Hippocampal formation (tissue), 2 donors: ENCODE measurements at regions not wholly inside any gene's neighbourhood (a gene's known extent, or its start where the extent isn't known, plus 50 kb on each side); places are given as distances from the start of the nearest gene placed in this dataset.

Experiments
- DNase-seq, 2 donors: peaks; one replicate each; lab custom pipeline; 2025; lab: John Stamatoyannopoulos, UW

DNA sequence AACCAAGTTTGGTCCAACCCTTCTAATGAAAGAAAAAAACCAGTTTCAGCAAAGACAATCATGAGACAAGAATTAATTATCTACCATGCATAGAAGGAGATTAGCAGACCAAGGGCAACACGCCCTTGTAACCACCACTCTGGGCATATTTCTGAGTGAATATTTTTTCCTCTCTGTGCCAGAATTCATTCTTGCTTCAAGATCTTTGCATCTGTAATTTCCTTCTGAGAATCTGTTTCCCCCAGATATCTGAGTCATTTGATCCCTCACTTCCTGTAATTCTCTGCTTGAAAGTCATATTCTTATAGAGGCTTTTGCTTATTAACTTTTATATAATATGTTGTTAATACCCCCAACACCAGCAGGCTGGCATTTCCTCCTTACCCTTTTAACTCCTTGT is 243.7 kb downstream of the SLC16A7 start:
- DNase-seq, result no peak

DNA sequence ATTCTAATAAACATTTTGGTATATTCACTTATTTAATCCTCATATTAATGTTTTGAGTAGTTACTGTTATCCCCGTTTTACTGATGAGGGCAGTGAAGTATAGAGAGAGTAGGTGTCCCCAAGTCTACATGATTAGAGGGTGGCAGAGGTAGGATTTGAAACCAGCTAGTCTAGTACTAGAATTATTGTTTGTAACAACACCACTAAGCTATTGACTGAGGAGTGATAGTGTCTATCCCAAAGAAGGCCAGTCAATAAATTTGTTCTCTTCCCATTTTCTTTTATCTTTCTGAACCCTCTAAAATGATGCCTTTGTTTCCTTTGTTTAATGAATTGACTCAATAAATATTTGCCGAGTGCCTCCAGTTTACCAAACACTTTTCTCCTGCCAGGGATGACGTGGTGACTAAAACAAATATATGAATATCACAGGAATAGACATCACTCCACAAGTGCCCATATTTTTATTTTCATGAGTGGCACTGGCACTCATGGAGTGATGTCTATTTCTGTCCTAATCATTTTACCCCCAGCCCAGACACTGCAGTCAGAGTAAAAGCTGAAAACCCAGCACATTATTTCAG is 247.5 kb downstream of the SLC16A7 start:
- no peak for DNase-seq

DNA sequence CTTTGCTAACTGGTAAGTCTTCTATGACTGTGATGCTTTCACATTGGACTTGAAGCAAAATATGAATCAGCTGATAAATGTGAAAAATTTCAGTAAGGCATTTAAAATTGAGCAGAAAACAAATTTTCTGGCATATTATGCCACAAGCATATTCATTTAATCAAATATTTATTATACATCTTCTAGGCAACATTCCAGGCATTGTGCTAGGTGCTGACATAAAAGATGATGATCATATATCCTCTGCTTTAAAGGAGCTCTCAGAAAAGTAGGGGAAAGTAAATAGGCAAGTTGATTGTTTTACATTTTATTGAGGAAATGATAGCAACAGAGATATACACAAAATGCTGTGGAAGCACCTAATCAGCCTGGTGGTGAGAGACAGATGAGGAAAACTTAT is 248.9 kb downstream of the SLC16A7 start:
- no peak for DNase-seq

DNA sequence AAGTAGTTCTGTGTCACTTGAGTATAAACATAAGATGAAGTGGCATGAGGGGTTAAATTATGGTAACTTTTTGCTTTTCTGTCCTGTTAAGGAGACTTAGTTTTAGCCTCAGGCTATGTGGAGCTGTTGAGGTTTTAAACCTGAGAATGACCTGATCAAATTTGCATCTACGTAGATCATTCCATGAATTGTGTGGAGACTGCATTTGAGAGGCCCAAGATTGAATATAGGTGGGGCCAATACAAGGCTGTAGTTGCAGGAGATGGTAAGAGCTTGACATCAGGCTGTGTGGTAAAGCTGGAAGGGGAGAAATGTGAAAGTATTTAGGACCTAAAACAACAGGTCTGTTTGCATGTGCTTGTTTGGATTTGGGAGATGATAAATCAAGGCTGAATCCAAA is 249.5 kb downstream of the SLC16A7 start:
- no peak for DNase-seq

DNA sequence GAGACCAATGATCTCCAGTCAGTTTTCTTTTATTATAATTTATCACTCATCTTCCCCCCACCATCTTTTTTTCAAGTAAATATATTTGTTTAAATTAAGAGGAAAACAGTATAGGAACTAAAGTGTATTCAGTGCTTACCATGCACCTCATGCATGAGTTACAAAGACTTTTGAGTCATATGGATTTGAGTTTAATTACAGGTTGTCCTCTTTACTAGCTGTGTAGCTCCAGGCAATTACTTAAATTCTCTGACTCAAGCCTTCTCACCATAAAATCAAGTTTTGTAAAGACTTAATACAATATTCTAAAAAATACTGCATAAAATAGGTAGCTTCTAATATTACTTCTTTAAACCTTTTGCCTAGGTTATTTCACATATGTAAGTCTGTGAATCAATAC is 251.3 kb downstream of the SLC16A7 start:
- DNase-seq, result no peak

DNA sequence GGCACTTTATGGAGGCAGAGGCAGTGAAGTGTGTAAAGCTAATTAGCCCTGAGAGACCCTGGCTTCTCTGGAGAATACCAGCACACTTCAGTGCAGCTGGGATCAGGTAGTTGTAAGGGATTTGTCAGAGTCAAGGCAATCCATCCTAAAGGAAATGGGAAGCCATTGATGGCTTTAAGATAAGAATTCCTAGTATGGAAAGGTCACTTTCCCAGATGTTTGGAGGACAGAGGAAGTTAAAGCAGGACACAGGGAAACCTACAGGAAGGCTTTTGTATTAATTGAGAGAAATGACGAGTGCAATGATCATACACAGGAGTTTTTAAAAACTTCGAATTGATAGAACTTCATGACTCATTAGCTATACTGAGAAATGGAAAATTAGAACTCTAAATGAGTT is 254.4 kb downstream of the SLC16A7 start:
- no peak for DNase-seq

DNA sequence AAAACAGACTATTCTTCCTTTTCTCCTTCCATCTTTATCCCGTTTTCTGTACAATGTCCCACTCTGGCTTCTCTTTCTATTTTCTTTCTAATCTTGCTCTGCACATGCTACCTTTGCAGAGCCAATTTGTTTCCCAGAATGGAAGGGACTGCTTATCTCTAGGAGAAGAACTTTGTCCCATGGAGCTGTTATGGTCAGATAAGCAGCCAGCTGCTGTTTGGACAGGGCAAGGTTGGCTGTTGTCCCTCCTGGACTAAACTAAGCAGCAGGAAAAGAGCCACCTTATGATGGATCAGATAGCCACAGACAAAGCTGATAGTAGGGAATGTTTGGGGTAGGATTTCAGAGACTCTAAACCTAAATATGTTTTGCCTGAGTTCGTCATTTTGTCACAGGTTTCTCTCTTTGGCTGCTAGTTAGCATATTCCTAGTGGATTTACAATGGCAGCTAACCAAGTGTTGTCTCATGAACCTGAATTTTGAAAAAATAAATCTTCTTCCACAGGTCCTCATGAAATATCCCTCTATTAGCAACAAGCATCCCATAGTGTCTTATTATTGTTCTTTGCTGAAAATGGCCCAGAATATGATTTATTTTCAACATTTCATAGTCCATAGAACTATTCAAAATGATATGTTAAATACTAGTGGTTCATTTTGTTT is 262.8 kb downstream of the SLC16A7 start:
- no peak for DNase-seq

DNA sequence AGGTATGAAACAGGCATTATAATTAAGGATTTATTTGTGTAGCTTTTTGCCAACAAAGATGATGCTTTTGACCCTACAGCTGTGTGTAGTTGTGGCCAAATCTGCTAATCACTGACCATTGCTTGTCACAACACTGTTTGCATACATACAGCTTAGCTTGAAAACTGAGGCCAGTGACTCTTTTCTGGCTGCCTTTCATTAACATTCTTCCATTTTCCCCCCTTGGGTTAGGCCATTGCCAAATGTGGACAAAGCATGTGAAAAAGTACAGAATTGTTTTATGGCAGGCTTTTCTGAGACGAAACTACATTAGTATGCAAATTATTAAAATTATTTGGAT is 263.3 kb downstream of the SLC16A7 start:
- DNase-seq, result no peak

DNA sequence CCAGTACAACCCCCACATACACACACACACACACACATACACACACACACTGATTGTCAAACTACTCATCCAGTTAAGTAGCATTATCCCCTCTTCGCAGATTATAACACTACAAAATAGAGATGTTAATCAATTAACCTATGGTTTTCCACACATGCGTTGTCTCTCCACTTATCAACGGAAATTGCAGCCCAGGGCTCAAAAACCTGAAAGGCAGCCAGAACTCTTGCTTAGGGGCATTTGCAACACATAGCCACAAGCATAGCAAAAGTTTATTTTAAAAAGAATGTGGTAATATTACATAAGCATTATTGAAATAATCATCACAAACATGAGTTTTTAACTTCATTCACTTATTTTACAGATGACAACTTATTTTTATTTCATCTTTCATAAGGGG is 265.8 kb downstream of the SLC16A7 start:
- DNase-seq, result no peak

DNA sequence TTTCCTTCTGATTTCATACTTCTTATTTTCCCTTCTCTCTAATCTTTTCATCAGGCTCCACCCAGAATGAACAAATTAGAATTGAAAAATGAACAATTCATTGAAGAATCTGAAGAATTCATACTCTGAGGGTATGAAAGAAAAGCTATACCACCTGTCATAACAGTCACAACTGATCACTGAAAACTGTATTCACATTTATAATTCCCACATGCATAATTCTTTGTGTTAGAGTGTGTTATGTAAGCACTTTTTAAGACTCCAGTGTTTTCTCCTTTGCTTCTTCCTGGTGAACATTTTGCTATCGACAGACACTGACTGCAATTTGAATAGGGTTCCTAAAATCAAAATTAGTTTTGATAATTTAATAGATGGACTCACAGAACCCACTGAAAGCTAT is 271.2 kb downstream of the SLC16A7 start:
- no peak for DNase-seq

DNA sequence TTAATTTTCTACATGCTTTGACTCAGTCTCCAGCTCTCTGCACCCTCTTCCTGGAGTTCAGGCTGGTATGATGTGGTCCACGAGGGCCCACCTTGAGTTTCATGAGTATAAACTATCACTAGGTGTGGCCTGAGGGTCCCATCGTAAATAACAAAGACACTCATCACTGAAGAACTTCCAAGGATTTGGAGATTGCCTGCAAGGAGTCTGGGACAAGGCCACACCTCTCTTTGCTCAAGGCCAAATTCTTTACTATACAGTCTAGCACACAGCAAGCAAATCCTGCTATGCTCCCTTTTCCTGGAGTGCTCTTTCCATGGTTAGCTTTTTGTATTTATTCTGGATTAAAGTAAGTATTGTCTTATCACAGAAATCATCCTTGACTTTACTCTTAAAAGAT is 271.9 kb downstream of the SLC16A7 start:
- no peak for DNase-seq

DNA sequence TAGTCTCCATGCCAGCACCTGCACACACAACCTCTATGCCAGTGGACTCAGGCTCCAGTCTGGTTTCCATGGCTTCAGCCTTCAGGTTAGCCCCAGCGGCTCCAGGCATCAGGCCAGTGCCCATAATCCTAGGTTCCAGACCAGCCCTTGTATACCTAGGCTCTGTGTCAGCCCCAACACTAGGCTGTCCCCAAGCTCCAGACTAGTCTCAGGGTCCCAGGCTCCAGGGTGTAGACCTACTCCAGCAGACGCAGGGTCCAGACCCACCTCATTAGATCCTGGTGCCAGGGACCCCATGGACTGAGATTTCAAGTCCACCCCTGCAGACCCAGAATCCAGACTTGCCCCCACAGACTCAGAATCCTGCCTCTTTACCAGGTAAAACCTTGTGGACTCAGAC is 275.9 kb downstream of the SLC16A7 start:
- no peak for DNase-seq

DNA sequence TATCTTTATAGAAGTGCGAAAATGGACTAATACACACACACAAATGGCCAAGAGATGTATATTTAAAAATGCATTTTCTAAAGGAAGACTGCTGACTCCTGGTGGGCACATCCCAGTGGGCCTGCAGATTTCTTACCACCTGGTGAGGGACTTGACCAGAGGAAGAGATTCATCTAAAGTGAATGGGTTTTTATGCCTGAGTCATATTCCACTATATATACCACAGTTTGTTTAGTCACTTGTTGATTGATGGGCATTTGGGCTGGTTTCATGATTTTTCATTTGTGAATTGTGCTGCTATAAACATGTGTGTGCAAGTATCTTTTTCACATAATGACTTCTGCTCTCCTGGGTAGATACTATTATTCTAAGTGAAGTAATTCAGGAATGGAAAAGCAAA is 277.3 kb downstream of the SLC16A7 start:
- DNase-seq, result no peak

DNA sequence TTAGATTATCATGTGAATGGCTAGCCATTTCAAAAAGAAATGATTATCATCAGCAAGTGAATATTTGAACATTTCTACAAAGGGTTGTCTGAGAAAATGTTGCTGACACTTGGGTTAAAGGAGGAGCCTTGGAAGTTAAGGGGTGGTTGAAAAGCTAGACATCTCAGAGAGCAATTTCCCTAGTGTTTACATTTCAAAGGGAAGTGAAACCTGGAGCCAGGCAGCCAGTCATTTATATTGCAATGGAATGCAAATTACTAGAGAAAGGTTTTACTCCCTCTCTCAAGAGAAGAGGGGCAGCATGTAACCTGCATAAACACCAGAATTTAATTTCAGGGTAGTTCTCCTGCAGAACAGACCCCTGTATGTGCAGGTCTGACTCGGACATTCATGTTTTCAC is 279.0 kb downstream of the SLC16A7 start:
- no peak for DNase-seq

DNA sequence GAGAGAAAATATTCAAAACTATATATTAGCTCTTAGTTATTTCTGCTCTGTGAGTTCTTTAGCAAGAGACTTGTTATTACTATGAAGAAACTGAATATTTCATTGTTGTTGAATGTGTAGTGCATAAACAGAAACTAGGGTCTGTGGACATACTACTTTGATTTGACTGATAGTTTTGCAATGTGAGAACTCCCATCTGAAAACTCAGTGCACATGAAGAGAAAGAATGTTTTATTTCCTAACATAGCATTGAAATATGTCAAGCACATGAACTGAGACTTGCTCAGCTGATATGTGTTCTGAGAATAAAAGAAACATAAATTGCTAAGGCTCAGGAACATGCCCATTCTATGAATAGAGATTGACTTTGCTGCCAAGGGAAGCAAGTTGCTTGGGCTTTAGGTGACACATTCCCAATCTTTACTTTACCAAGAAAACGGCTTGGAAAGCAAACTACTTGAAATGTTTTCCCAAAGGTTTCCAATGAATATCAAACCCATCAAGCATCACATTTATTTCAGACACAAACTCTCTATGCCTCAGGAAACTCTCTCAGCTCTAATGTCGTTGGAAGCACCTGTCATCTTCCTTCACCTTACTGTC is 290.4 kb downstream of the SLC16A7 start:
- DNase-seq, result no peak

DNA sequence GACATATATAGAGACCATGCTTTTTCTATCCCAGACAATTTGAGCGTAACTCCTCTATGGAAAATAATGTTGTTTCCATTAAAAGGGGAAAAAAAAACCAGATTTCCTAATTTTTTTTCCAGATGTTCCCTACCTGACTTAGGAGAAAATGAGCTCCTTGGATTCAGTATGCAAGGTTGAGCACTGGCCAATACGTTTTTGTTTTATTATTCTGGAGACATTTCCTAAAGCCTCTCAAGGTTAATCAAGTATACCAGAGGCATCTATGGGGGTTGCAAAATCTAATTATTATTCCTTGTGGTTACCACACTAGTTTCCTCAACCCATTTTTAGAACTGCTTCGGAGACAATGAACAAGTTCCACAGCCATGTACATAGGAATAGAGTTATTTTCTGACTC is 291.3 kb downstream of the SLC16A7 start:
- no peak for DNase-seq

DNA sequence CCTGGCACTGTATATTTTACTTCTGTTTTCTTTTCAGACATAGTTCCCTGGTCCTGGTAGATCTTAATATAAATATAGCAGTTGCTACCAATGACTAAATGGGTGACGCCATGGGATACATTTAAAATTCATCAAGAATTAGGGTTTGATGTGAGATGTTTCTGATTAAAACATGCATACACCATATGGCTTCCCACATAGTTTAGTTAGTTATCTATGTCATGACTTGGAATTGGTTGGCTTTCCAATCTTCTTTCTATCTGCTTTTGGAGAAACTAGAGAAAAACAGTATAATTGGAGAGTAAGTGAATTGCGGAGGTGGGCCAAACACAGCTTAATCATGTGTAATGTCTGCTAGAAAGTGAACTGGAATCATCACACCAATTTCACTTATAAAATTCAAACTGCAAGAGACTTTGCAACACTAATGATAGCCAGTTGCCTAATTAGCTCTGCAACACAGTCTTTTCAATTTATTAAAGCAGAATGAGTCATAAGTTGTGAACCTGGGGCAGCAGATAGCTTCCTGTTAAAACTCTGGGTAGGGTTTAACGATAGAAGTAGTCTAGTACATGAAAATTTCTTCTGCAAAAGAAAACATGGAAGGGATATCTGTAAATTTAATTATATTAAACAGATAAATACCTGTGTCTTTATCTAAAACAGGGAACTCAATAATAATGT is 295.2 kb downstream of the SLC16A7 start:
- no peak for DNase-seq

DNA sequence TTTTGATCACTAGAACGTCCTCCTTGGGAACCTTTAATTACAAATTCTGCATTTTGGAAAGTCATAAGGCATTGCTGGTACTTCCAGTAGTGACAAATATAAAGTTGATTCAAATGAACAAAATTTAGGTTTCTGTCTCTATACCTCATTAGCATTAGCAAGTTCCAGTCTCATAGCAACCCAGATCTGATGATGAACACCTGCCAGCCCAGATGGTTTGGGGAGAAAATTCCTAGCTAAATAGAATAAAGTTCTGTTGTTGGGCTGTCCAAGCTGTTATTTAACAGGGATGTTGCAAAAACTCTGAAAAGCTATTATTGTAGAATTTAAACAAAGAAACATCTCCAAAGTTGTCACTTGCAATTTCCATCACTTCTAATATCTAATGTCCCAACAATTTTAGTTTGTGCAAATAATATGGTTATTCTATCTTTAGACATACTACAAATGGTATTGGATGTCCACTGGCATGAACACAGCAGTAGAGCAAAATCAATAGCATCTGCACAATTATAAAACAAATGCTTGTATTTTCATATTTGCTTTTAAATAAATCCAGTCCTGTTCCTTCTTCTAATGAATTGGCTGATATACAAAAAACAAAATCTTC is 299.4 kb downstream of the SLC16A7 start:
- DNase-seq, result peak in 1 of 2 donors; percentile 34

DNA sequence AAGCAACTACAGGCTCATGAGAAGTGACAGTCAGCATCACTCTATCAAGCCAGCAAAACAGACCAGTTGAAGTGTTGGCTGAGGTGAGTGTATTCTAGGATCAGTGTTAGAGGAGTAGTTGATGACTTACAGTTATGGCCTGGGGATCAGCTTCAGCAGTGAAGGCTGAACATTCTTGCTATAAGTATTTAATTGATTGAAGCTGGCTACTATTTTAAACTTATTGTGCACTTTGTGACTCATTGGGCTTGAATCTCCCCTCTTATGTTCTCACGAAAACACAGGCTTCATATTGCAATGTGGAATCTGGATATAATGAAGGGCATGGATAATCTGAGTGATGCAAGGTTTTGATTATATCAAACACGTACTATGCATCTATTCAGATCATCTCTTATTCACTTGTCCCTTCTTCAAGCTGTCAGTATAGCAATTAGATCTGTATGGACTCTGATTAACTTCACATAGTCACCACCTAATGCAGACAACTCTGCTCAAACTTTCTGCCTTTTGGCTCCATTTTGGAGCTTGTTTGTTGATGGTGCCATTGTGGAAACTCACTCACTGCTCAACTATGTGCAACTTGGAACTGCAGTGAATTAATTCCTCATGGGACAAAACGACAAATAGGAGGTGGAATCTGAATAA is 309.2 kb downstream of the SLC16A7 start:
- no peak for DNase-seq

DNA sequence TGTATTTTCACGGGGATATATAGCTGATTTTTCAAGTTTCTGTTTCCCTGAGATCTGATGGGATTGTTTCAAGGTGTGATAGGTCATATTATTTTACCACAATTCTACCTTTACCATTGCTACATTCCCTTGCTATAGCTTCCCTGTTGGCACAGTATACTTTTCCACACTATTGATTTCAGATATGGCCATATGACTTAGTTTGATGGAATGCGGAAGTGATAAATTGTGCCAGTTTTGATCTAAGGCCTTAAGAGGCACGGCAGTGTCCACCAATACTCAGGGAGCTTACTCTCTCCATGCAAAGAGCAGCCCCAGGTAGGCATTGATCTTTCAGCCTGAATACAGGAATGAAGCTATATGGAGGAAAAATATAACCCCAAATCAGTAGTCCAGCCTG is 315.7 kb downstream of the SLC16A7 start:
- no peak for DNase-seq

DNA sequence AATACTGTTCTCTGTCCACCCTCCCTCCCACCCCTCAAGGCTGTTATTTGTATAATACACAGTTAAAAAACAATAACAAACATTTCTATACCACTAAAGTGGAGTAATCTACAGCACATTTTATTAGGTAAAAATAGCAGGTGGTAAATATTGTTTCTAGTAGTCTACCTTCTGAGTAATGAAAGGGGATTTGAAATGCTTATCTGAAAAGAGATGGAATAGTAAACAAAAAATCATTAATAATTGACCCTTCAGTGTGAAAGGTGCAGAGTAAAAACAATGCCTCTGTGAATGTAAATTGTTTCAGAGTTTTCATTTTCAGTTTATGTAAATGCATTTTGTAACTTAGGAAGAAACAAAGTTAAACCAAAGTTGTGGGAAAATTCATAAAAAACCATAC is 321.2 kb downstream of the SLC16A7 start:
- DNase-seq, result no peak

DNA sequence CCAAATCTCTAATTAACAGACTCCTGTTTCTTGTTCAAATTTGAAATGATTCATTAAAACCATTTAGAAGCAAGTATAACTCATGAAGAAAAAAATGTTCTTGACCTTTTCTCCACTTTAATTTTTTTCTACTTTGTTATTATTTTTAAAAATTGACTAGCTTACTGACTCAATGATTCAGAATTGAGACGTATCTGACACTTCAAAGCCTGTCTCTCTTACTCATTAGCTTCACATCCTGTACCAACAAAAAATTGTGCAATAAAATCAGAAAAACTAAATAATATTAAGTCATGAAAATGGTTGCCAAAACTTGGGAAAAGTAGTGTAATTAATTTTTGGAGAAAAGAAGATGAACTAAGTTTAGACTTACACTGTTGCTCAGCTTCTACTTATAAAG is 331.2 kb downstream of the SLC16A7 start:
- no peak for DNase-seq
